HepG2 (cell line): ENCODE measurements at regions not wholly inside any gene's neighbourhood (a gene's known extent, or its start where the extent isn't known, plus 50 kb on each side); places are given as distances from the start of the nearest gene placed in this dataset.

Source experiments
- ATAC-seq: fragments of 200-7000 bp; cut with Tn5 transposase; 3 replicates; pipeline ENCODE4 v1.9.1; 2020; ENCODE audit warnings: mild to moderate bottlenecking, moderate library complexity
- BruUV-seq: library from RNA; stranded (reverse); fragments of 400-500 nt; replicated peaks from 2 replicates; lab custom pipeline; 2021; lab: Mats Ljungman, UMichigan
- CTCF ChIA-PET: fragments of 300-600 bp; formaldehyde crosslinking; extraction: SDS; loops from one replicate; lab custom pipeline; 2021; ENCODE audit warnings: low total read pairs, inconsistent platforms, low intra/inter-chr PET ratio; lab: Yijun Ruan, JAX
- POLR2A ChIA-PET: fragments of 350-600 bp; sonication (Branson Sonifier 250); formaldehyde crosslinking; loops from one replicate; lab custom pipeline; 2020; ENCODE audit warnings: antibody characterized with exemption, inconsistent platforms; lab: Yijun Ruan, JAX
- DNase-seq: peaks from one replicate; pipeline ENCODE4 v3.0.0-alpha.2; 2015; ENCODE audit warnings: low spot score
- FAIRE-seq: peaks from 3 replicates; lab custom pipeline; 2011; peaks lifted over from hg19 to GRCh38; lab: Jason Lieb, UNC
- H2AFZ ChIP-seq: one replicate; pipeline ENCODE4 v1.6.1; 2011; ENCODE audit warnings: low read length, inconsistent platforms
- H3K27ac ChIP-seq: fragments of 300-600 bp; 3 replicates; pipeline ENCODE4 v1.8.0; 2011; ENCODE audit warnings: mixed run types, mild to moderate bottlenecking, mixed read lengths, low read length, inconsistent platforms; ENCODE audit not compliant: insufficient read depth; ENCODE audit errors: extremely low read length
- H3K27me3 ChIP-seq, 2 experiments: fragments of 200-600 bp in 1 of 2; 2 replicates in 1 of 2; 3 replicates in 1 of 2; pipeline versions ENCODE4 v1.6.0 to v1.8.0; 2011; ENCODE audit warnings: low read length in 2 of 2, mild to moderate bottlenecking in 2 of 2, moderate library complexity in 2 of 2, inconsistent platforms in 1 of 2; ENCODE audit not compliant: insufficient read depth in 2 of 2, control insufficient read depth in 1 of 2
- H3K36me3 ChIP-seq, 2 experiments: fragments of 200-600 bp in 1 of 2; replicated peaks in 1 of 2; 2 replicates in 1 of 2; 3 replicates in 1 of 2; pipeline versions ENCODE4 v1.5.1 to v1.8.0; 2011; ENCODE audit warnings: low read length in 2 of 2, inconsistent platforms in 1 of 2; ENCODE audit not compliant: insufficient read depth in 2 of 2, control insufficient read depth in 1 of 2
- H3K4me1 ChIP-seq: 2 replicates; pipeline ENCODE4 v1.5.1; 2012; ENCODE audit warnings: low read length, inconsistent platforms; ENCODE audit not compliant: insufficient read depth
- H3K4me2 ChIP-seq: 2 replicates; pipeline ENCODE4 v1.6.0; 2011; ENCODE audit warnings: low read depth, low read length, inconsistent platforms
- H3K4me3 ChIP-seq, 3 experiments: fragments of 200-600 bp in 1 of 3; sonication (generic), shearing (Covaris generic) in 1 of 3; replicated peaks in 1 of 3; 2 replicates each; pipeline ENCODE4 v1.5.1; 2011 to 2016; ENCODE audit warnings: low read length in 3 of 3, inconsistent platforms in 2 of 3, low read depth in 2 of 3, mild to moderate bottlenecking in 2 of 3, control low read depth in 1 of 3, mixed read lengths in 1 of 3; ENCODE audit not compliant: insufficient read depth in 1 of 3
- H3K79me2 ChIP-seq: one replicate; pipeline ENCODE4 v1.6.1; 2011; ENCODE audit warnings: low read length, inconsistent platforms; ENCODE audit not compliant: insufficient read depth
- H3K9ac ChIP-seq: 2 replicates; pipeline ENCODE4 v1.6.0; 2011; ENCODE audit warnings: mild to moderate bottlenecking, low read depth, low read length, inconsistent platforms; ENCODE audit not compliant: insufficient read depth
- H3K9me3 ChIP-seq: 2 replicates; pipeline ENCODE4 v1.5.1; 2012; ENCODE audit warnings: mild to moderate bottlenecking, low read length
- H4K20me1 ChIP-seq: 2 replicates; pipeline ENCODE4 v1.6.0; 2011; ENCODE audit warnings: inconsistent platforms, mild to moderate bottlenecking, low read length, moderate library complexity; ENCODE audit not compliant: insufficient read depth
- BRCA1 ChIP-seq: sonication (generic); formaldehyde crosslinking; IDR thresholded peaks from 2 replicates; pipeline ENCODE4 v1.4.0; 2020; ENCODE audit warnings: missing genetic modification reagents
- HOXA3 ChIP-seq: sonication (generic); formaldehyde crosslinking; IDR thresholded peaks from 2 replicates; pipeline ENCODE4 v1.5.0; 2020; ENCODE audit warnings: missing genetic modification reagents
- MLXIP ChIP-seq: sonication (generic); formaldehyde crosslinking; IDR thresholded peaks from 2 replicates; pipeline ENCODE4 v1.9.0; 2021; ENCODE audit warnings: missing genetic modification reagents, borderline replicate concordance
- RCOR2 ChIP-seq: IDR thresholded peaks from 2 replicates; pipeline ENCODE4 v1.6.1; 2016; ENCODE audit warnings: missing biosample characterization, missing genetic modification reagents
- STAT5B ChIP-seq: sonication (generic); formaldehyde crosslinking; IDR thresholded peaks from 2 replicates; pipeline ENCODE4 v1.4.0; 2020; ENCODE audit warnings: missing genetic modification reagents
- ZBTB39 ChIP-seq: sonication (generic); formaldehyde crosslinking; IDR thresholded peaks from 2 replicates; pipeline ENCODE4 v1.5.0; 2020; ENCODE audit warnings: missing genetic modification reagents
- ZBTB7B ChIP-seq: sonication (generic); formaldehyde crosslinking; IDR thresholded peaks from 2 replicates; pipeline ENCODE4 v1.4.0; 2020; ENCODE audit warnings: missing genetic modification reagents
- ZNF276 ChIP-seq: sonication (generic); formaldehyde crosslinking; IDR thresholded peaks from 2 replicates; pipeline ENCODE4 v1.4.0; 2020; ENCODE audit warnings: mild to moderate bottlenecking, low read depth, missing genetic modification reagents
- ZNF501 ChIP-seq: sonication (generic); formaldehyde crosslinking; IDR thresholded peaks from 2 replicates; pipeline ENCODE4 v1.5.1; 2020; ENCODE audit warnings: mild to moderate bottlenecking, moderate library complexity, missing genetic modification reagents
- WGBS: methylation state at CpG from one replicate; pipeline ENCODE4 v1.1.6; 2017; ENCODE audit warnings: low lambda C conversion rate; 5-methylcytosine and 5-hydroxymethylcytosine counted together
- in situ Hi-C: cut with HindIII; loops from 2 replicates; pipeline ENCODE4 v1.10.0; 2017; ENCODE audit warnings: low pct_unique_long_range_greater_than_20kb; ENCODE audit not compliant: extremely low pct_ligation_motif_present
- intact Hi-C: fragments of 100-400 bp; cut with micrococcal nuclease; formaldehyde crosslinking; loops from one replicate; pipeline ENCODE4 v1.10.0; 2022; ENCODE audit not compliant: unreplicated experiment
- TF ChIP-seq, protein P1 (sequence below): sonication (generic); formaldehyde crosslinking; IDR thresholded peaks from 2 replicates; pipeline ENCODE4 v1.4.0; 2020; ENCODE audit warnings: missing genetic modification reagents

- Histone ChIP-seq H4K20me1 (no peaks in the 10 kb centered on the region), H3K79me2 (no peaks in the 10 kb centered on the region), H3K4me1 (no peaks in the 10 kb centered on the region), H3K36me3 (no peaks in the 10 kb centered on the region), H2AFZ (no peak overlapping the region), H3K4me2 (no peak overlapping the region), H3K4me3 (no peak overlapping the region), H3K27me3 (no peaks in the 10 kb centered on the region), H3K9ac (no peak overlapping the region), H3K27ac (no peak overlapping the region), H3K9me3 (no peaks in the 10 kb centered on the region)
- FAIRE-seq (no peak), DNase-seq (no peak), ATAC-seq (no peak)
- no TSS peak for BruUV-seq
- intact Hi-C loops (no loop called here), in situ Hi-C loops (no loop called here)
- WGBS = 7% methylated on average over 3 of the region's 3 CpGs
- CTCF ChIA-PET = no interaction called here
- TF ChIP-seq MLXIP (CRISPR knock-in tag) = no peak
- TF ChIP-seq, protein P1, sequence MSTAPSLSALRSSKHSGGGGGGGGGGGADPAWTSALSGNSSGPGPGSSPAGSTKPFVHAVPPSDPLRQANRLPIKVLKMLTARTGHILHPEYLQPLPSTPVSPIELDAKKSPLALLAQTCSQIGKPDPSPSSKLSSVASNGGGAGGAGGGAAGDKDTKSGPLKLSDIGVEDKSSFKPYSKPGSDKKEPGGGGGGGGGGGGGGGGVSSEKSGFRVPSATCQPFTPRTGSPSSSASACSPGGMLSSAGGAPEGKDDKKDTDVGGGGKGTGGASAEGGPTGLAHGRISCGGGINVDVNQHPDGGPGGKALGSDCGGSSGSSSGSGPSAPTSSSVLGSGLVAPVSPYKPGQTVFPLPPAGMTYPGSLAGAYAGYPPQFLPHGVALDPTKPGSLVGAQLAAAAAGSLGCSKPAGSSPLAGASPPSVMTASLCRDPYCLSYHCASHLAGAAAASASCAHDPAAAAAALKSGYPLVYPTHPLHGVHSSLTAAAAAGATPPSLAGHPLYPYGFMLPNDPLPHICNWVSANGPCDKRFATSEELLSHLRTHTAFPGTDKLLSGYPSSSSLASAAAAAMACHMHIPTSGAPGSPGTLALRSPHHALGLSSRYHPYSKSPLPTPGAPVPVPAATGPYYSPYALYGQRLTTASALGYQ (CRISPR knock-in tag) = no peak
- no peak for TF ChIP-seq BRCA1
- TF ChIP-seq ZNF276 (CRISPR knock-in tag) = no peak
- no peak for TF ChIP-seq HOXA3 (CRISPR knock-in tag)
- TF ChIP-seq RCOR2 = no peak
- TF ChIP-seq ZNF501 (CRISPR knock-in tag) = no peak
- no peak for TF ChIP-seq STAT5B (CRISPR knock-in tag)
- TF ChIP-seq ZBTB39 = no peak
- no peak for TF ChIP-seq ZBTB7B (CRISPR knock-in tag)
- POLR2A ChIA-PET = no interaction called here
These were observed 73.9 kb upstream of the TMEM108 start for GRCh38 chr3:132964266-132964665.
